GM23338 (cell line): ENCODE measurements at regions not wholly inside any gene's neighbourhood (a gene's known extent, or its start where the extent isn't known, plus 50 kb on each side); places are given as distances from the start of the nearest gene placed in this dataset.

Source experiments
- ATAC-seq: fragments of 200-7000 bp; cut with Tn5 transposase; 3 replicates; pipeline ENCODE4 v1.9.1; 2020
- DNase-seq: peaks from one replicate; pipeline ENCODE4 v3.0.0-alpha.2; 2015; ENCODE audit warnings: low spot score
- H2AFZ ChIP-seq: fragments of 200-600 bp; sonication (generic); 2 replicates; pipeline ENCODE4 v1.8.0; 2016; ENCODE audit warnings: antibody characterized with exemption, mild to moderate bottlenecking, moderate library complexity
- H3F3A ChIP-seq: fragments of 200-600 bp; sonication (generic); replicated peaks from 2 replicates; pipeline ENCODE4 v1.8.0; 2017; ENCODE audit warnings: antibody characterized with exemption, mixed run types, low read depth
- H3K27ac ChIP-seq: fragments of 200-600 bp; sonication (generic); 2 replicates; pipeline ENCODE4 v1.6.1; 2016; ENCODE audit warnings: low read depth
- H3K27me3 ChIP-seq: fragments of 200-600 bp; sonication (generic); 2 replicates; pipeline ENCODE4 v1.8.0; 2016; ENCODE audit warnings: mild to moderate bottlenecking, mixed run types, moderate library complexity; ENCODE audit not compliant: insufficient read depth
- H3K36me3 ChIP-seq: fragments of 200-600 bp; sonication (generic); 2 replicates; pipeline ENCODE4 v1.8.0; 2016; ENCODE audit warnings: mild to moderate bottlenecking; ENCODE audit not compliant: insufficient read depth
- H3K4me1 ChIP-seq: fragments of 200-600 bp; sonication (generic); 2 replicates; pipeline ENCODE4 v1.8.0; 2016; ENCODE audit warnings: mild to moderate bottlenecking, moderate library complexity; ENCODE audit not compliant: insufficient read depth
- H3K4me2 ChIP-seq: fragments of 200-600 bp; sonication (generic); 2 replicates; pipeline ENCODE4 v1.7.1; 2017; ENCODE audit warnings: mixed run types
- H3K4me3 ChIP-seq: fragments of 200-600 bp; sonication (generic); 2 replicates; pipeline ENCODE4 v1.6.1; 2016; ENCODE audit warnings: mixed run types
- H3K79me2 ChIP-seq: fragments of 200-600 bp; sonication (generic); replicated peaks from 2 replicates; pipeline ENCODE4 v1.8.0; 2017; ENCODE audit warnings: mild to moderate bottlenecking; ENCODE audit not compliant: insufficient read depth
- H3K9me2 ChIP-seq: fragments of 200-600 bp; sonication (generic); 2 replicates; pipeline ENCODE4 v1.8.0; 2017; ENCODE audit not compliant: insufficient read depth
- H4K20me1 ChIP-seq: fragments of 200-600 bp; sonication (generic); replicated peaks from 2 replicates; pipeline ENCODE4 v1.8.0; 2017; ENCODE audit warnings: mild to moderate bottlenecking; ENCODE audit not compliant: insufficient read depth
- H3K27ac Mint-ChIP-seq: 2 replicates; pipeline ENCODE4 v1.8.0; 2020; ENCODE audit warnings: inconsistent platforms, mild to moderate bottlenecking, moderate library complexity, mixed read lengths
- H3K27me3 Mint-ChIP-seq: 3 replicates; pipeline ENCODE4 v1.8.0; 2022; ENCODE audit warnings: low read depth, mild to moderate bottlenecking, moderate library complexity, mixed read lengths, inconsistent platforms; ENCODE audit not compliant: insufficient read depth, poor library complexity
- H3K36me3 Mint-ChIP-seq: 3 replicates; pipeline ENCODE4 v1.8.0; 2021; ENCODE audit warnings: low read depth, mild to moderate bottlenecking, inconsistent platforms, moderate library complexity, mixed read lengths
- H3K4me1 Mint-ChIP-seq: 3 replicates; pipeline ENCODE4 v1.8.0; 2020; ENCODE audit warnings: mild to moderate bottlenecking, inconsistent platforms, mixed read lengths
- H3K4me3 Mint-ChIP-seq: 3 replicates; pipeline ENCODE4 v1.8.0; 2021; ENCODE audit warnings: moderate library complexity, mild to moderate bottlenecking, inconsistent platforms, mixed read lengths
- H3K9me3 Mint-ChIP-seq: 3 replicates; pipeline ENCODE4 v1.8.0; 2020; ENCODE audit warnings: moderate library complexity, mild to moderate bottlenecking, inconsistent platforms, mixed read lengths
- CREB1 ChIP-seq: fragments of 250-450 bp; sonication (Bioruptor Pico); IDR thresholded peaks from 2 replicates; pipeline ENCODE4 v1.5.0; 2020; ENCODE audit warnings: low read depth, mild to moderate bottlenecking, moderate library complexity
- EZH2 ChIP-seq: fragments of 200-600 bp; sonication (generic); IDR thresholded peaks from one replicate; pipeline ENCODE4 v1.8.0; 2017; ENCODE audit warnings: antibody characterized with exemption, mild to moderate bottlenecking, low read depth; ENCODE audit not compliant: unreplicated experiment
- JUNB ChIP-seq: IDR thresholded peaks from one replicate; pipeline ENCODE4 v1.6.1; 2016; ENCODE audit warnings: antibody characterized with exemption; ENCODE audit not compliant: unreplicated experiment
- POLR2AphosphoS5 ChIP-seq: IDR thresholded peaks from 2 replicates; pipeline ENCODE4 v1.6.1; 2016; ENCODE audit warnings: antibody characterized with exemption, low read depth
- STAT1 ChIP-seq: IDR thresholded peaks from one replicate; pipeline ENCODE4 v1.6.1; 2016; ENCODE audit warnings: antibody characterized with exemption; ENCODE audit not compliant: unreplicated experiment
- TF ChIP-seq, protein P1 (sequence below), 2 experiments: fragments of 200-600 bp in 1 of 2; sonication (generic) in 1 of 2; conservative IDR thresholded peaks; 2 replicates each; pipeline versions ENCODE4 v1.5.1 to v1.6.1; 2016 to 2017; ENCODE audit warnings: antibody characterized with exemption in 2 of 2, low read depth in 2 of 2, mild to moderate bottlenecking in 2 of 2, moderate library complexity in 1 of 2
- TF ChIP-seq, protein P2 (sequence below): fragments of 250-450 bp; sonication (Bioruptor Pico); IDR thresholded peaks from 2 replicates; pipeline ENCODE4 v1.5.0; 2020; ENCODE audit warnings: mild to moderate bottlenecking, moderate library complexity

DNA sequence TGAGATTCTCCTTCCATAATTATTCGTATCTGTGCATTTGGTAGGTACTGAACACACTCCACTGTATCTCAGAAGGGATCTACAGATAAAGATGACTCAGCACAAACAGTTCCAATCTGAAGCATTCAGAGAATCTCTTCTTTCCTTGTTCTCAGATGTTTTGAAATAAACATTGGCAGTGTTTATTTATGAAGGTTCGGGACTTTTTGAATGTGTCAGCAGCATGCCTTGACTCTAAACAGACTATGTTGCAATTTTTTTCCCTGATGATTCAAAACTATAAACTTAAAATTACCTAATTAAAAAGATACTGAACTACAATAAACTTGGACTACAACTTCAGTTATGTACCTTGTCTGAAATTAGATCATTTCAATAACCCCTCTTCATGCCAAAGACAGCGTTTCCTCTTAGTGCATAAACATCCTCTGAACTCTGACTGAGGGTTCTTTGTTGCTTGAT, 612.9 kb upstream of the TBL1XR1 start:
- 0 out of 3 replicates have a peak, but pooled peaks cover 9% of the 10 kb centered on the region for H3K36me3 Mint-ChIP-seq
- H3K27ac ChIP-seq = no peak overlapping the region
- peaks cover 4% of the 10 kb centered on the region for H3K27me3 Mint-ChIP-seq
- H4K20me1 ChIP-seq = no peaks in the 10 kb centered on the region
- no peak overlapping the region for H3K4me3 Mint-ChIP-seq
- no peak for ATAC-seq
- H3K27me3 ChIP-seq = no peaks in the 10 kb centered on the region
- H3K4me1 Mint-ChIP-seq = no peaks in the 10 kb centered on the region
- H3K79me2 ChIP-seq = no peaks in the 10 kb centered on the region
- no peaks in the 10 kb centered on the region for H3F3A ChIP-seq
- no peak overlapping the region for H3K4me3 ChIP-seq
- H2AFZ ChIP-seq = no peak overlapping the region
- TF ChIP-seq CREB1 = no peak
- TF ChIP-seq, protein P1, sequence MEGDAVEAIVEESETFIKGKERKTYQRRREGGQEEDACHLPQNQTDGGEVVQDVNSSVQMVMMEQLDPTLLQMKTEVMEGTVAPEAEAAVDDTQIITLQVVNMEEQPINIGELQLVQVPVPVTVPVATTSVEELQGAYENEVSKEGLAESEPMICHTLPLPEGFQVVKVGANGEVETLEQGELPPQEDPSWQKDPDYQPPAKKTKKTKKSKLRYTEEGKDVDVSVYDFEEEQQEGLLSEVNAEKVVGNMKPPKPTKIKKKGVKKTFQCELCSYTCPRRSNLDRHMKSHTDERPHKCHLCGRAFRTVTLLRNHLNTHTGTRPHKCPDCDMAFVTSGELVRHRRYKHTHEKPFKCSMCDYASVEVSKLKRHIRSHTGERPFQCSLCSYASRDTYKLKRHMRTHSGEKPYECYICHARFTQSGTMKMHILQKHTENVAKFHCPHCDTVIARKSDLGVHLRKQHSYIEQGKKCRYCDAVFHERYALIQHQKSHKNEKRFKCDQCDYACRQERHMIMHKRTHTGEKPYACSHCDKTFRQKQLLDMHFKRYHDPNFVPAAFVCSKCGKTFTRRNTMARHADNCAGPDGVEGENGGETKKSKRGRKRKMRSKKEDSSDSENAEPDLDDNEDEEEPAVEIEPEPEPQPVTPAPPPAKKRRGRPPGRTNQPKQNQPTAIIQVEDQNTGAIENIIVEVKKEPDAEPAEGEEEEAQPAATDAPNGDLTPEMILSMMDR (conservative IDR thresholded peaks at IDR 0.05; ENCODE audit: low read depth in 2 of 2) = no peak
- TF ChIP-seq STAT1 = no peak
- no peak for TF ChIP-seq EZH2
- TF ChIP-seq JUNB = no peak
- TF ChIP-seq, protein P2, sequence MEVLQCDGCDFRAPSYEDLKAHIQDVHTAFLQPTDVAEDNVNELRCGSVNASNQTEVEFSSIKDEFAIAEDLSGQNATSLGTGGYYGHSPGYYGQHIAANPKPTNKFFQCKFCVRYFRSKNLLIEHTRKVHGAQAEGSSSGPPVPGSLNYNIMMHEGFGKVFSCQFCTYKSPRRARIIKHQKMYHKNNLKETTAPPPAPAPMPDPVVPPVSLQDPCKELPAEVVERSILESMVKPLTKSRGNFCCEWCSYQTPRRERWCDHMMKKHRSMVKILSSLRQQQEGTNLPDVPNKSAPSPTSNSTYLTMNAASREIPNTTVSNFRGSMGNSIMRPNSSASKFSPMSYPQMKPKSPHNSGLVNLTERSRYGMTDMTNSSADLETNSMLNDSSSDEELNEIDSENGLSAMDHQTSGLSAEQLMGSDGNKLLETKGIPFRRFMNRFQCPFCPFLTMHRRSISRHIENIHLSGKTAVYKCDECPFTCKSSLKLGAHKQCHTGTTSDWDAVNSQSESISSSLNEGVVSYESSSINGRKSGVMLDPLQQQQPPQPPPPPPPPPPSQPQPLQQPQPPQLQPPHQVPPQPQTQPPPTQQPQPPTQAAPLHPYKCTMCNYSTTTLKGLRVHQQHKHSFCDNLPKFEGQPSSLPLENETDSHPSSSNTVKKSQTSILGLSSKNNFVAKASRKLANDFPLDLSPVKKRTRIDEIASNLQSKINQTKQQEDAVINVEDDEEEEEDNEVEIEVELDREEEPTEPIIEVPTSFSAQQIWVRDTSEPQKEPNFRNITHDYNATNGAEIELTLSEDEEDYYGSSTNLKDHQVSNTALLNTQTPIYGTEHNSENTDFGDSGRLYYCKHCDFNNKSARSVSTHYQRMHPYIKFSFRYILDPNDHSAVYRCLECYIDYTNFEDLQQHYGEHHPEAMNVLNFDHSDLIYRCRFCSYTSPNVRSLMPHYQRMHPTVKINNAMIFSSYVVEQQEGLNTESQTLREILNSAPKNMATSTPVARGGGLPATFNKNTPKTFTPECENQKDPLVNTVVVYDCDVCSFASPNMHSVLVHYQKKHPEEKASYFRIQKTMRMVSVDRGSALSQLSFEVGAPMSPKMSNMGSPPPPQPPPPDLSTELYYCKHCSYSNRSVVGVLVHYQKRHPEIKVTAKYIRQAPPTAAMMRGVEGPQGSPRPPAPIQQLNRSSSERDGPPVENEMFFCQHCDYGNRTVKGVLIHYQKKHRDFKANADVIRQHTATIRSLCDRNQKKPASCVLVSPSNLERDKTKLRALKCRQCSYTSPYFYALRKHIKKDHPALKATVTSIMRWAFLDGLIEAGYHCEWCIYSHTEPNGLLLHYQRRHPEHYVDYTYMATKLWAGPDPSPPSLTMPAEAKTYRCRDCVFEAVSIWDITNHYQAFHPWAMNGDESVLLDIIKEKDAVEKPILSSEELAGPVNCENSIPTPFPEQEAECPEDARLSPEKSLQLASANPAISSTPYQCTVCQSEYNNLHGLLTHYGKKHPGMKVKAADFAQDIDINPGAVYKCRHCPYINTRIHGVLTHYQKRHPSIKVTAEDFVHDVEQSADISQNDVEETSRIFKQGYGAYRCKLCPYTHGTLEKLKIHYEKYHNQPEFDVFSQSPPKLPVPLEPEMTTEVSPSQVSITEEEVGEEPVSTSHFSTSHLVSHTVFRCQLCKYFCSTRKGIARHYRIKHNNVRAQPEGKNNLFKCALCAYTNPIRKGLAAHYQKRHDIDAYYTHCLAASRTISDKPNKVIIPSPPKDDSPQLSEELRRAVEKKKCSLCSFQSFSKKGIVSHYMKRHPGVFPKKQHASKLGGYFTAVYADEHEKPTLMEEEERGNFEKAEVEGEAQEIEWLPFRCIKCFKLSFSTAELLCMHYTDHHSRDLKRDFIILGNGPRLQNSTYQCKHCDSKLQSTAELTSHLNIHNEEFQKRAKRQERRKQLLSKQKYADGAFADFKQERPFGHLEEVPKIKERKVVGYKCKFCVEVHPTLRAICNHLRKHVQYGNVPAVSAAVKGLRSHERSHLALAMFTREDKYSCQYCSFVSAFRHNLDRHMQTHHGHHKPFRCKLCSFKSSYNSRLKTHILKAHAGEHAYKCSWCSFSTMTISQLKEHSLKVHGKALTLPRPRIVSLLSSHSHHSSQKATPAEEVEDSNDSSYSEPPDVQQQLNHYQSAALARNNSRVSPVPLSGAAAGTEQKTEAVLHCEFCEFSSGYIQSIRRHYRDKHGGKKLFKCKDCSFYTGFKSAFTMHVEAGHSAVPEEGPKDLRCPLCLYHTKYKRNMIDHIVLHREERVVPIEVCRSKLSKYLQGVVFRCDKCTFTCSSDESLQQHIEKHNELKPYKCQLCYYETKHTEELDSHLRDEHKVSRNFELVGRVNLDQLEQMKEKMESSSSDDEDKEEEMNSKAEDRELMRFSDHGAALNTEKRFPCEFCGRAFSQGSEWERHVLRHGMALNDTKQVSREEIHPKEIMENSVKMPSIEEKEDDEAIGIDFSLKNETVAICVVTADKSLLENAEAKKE = no peak
- no peak for TF ChIP-seq POLR2AphosphoS5
- no peak overlapping the region for H3K27ac Mint-ChIP-seq
- H3K4me2 ChIP-seq = no peak overlapping the region
- no peaks in the 10 kb centered on the region for H3K36me3 ChIP-seq
- H3K4me1 ChIP-seq = no peaks in the 10 kb centered on the region
- DNase-seq = no peak
- H3K9me3 Mint-ChIP-seq = peaks cover 8% of the 10 kb centered on the region
- H3K9me2 ChIP-seq = no peaks in the 10 kb centered on the region; the same call in 1 of the 2 replicates
